ENCODE measurements at regions not wholly inside any gene's neighbourhood (a gene's known extent, or its start where the extent isn't known, plus 50 kb on each side); places are given as distances from the start of the nearest gene placed in this dataset.
A peak's percentile ranks its signal among the peaks of the same experiment; 100 is the strongest.

- no peak for DNase-seq
Measured at GRCh38 chr14:86858591-86858990, 1134.4 kb downstream of the GALC start.

GRCh38 chr14:86858031-86858430, 1135.0 kb downstream of the GALC start:
- DNase-seq = peak; percentile 19

GRCh38 chr14:86852530-86852929, 1140.5 kb downstream of the GALC start:
- peak; percentile 6 for DNase-seq

- DNase-seq = no peak
Measured at GRCh38 chr14:86847140-86847539, 1145.8 kb downstream of the GALC start.

GRCh38 chr14:86838363-86838762, 1154.6 kb downstream of the GALC start:
- DNase-seq = no peak

- no peak for DNase-seq
Measured at GRCh38 chr14:86826661-86827060, 1166.3 kb downstream of the GALC start.

GRCh38 chr14:86824167-86824566, 1168.8 kb downstream of the GALC start:
- no peak for DNase-seq

GRCh38 chr14:86823581-86823980, 1169.4 kb downstream of the GALC start:
- no peak for DNase-seq

GRCh38 chr14:86815341-86815740, 1177.6 kb downstream of the GALC start:
- DNase-seq = no peak

- no peak for DNase-seq
Measured at GRCh38 chr14:86802726-86803125, 1190.3 kb downstream of the GALC start.

- DNase-seq = no peak
Measured at GRCh38 chr14:86799244-86799647, 1193.7 kb downstream of the GALC start.

- no peak for DNase-seq
Measured at GRCh38 chr14:86798330-86798729, 1194.7 kb downstream of the GALC start.

GRCh38 chr14:86797075-86797351, 1196.0 kb downstream of the GALC start:
- no peak for DNase-seq

- no peak for DNase-seq
Measured at GRCh38 chr14:86796221-86797074, 1196.5 kb downstream of the GALC start.

GRCh38 chr14:86794689-86795088, 1198.3 kb downstream of the GALC start:
- DNase-seq = no peak

GRCh38 chr14:86790408-86791364, 1202.3 kb downstream of the GALC start:
- no peak for DNase-seq

GRCh38 chr14:86788224-86788623, 1204.8 kb downstream of the GALC start:
- no peak for DNase-seq

GRCh38 chr14:86787717-86788116, 1205.3 kb downstream of the GALC start:
- peak; percentile 55 for DNase-seq

- no peak for DNase-seq
Measured at GRCh38 chr14:86782092-86782580, 1210.8 kb downstream of the GALC start.

- peak; percentile 24 for DNase-seq
Measured at GRCh38 chr14:86780876-86781510, 1212.0 kb downstream of the GALC start.

GRCh38 chr14:86780461-86780860, 1212.5 kb downstream of the GALC start:
- no peak for DNase-seq

GRCh38 chr14:86779416-86779815, 1213.6 kb downstream of the GALC start:
- no peak for DNase-seq

- peak; percentile 55 for DNase-seq
Measured at GRCh38 chr14:86777963-86778602, 1214.9 kb downstream of the GALC start.

All from eye (tissue), 1 donor.